Liver (tissue), 7 donors: ENCODE measurements at regions not wholly inside any gene's neighbourhood (a gene's known extent, or its start where the extent isn't known, plus 50 kb on each side); places are given as distances from the start of the nearest gene placed in this dataset.

ENCODE experiments used
- DNase-seq: peaks from one replicate; pipeline ENCODE4 v3.0.0-alpha.2; 2017; ENCODE audit warnings: low spot score
- H3K27ac ChIP-seq, 2 donors: one replicate each; pipeline ENCODE4 v1.7.0; 2013; ENCODE audit warnings: inconsistent platforms in 2 of 2, low read length in 2 of 2, control low read depth in 1 of 2, low read depth in 1 of 2, mild to moderate bottlenecking in 1 of 2
- H3K27me3 ChIP-seq, 4 donors: one replicate each; pipeline versions ENCODE4 v1.6.1 to v1.7.0; 2013; ENCODE audit warnings: low read length in 3 of 4, inconsistent platforms in 1 of 4, mild to moderate bottlenecking in 1 of 4, moderate library complexity in 1 of 4; ENCODE audit not compliant: control insufficient read depth in 4 of 4, insufficient read depth in 4 of 4
- H3K36me3 ChIP-seq, 4 donors: one replicate each; pipeline versions ENCODE4 v1.6.1 to v1.7.0; 2013; ENCODE audit warnings: low read length in 3 of 4, mild to moderate bottlenecking in 3 of 4, low read depth in 1 of 4, moderate library complexity in 1 of 4; ENCODE audit not compliant: control insufficient read depth in 4 of 4, insufficient read depth in 3 of 4
- H3K4me1 ChIP-seq, 4 donors: one replicate each; pipeline versions ENCODE4 v1.6.1 to v1.7.0; 2013; ENCODE audit warnings: low read length in 3 of 4, mild to moderate bottlenecking in 3 of 4, moderate library complexity in 1 of 4; ENCODE audit not compliant: control insufficient read depth in 4 of 4, insufficient read depth in 4 of 4
- H3K4me3 ChIP-seq, 3 donors: one replicate each; pipeline versions ENCODE4 v1.6.1 to v1.7.0; 2013; ENCODE audit warnings: low read length in 3 of 3, control low read depth in 1 of 3, low read depth in 1 of 3, mild to moderate bottlenecking in 1 of 3
- H3K9ac ChIP-seq, 2 donors: one replicate each; pipeline ENCODE4 v1.7.0; 2013; ENCODE audit warnings: low read length in 2 of 2, mild to moderate bottlenecking in 2 of 2, moderate library complexity in 2 of 2, control low read depth in 1 of 2, low read depth in 1 of 2
- H3K9me3 ChIP-seq, 4 donors: one replicate each; pipeline versions ENCODE4 v1.6.1 to v1.7.0; 2013; ENCODE audit warnings: low read length in 3 of 4; ENCODE audit not compliant: control insufficient read depth in 4 of 4
- EGR1 ChIP-seq, 2 donors: IDR thresholded peaks; 2 replicates each; pipeline ENCODE4 v1.6.1; 2016 to 2018; ENCODE audit warnings: antibody characterized with exemption in 2 of 2, low read depth in 2 of 2
- FOXA1 ChIP-seq: IDR thresholded peaks from 2 replicates; pipeline ENCODE4 v1.6.1; 2016; ENCODE audit warnings: antibody characterized with exemption
- FOXA2 ChIP-seq: IDR thresholded peaks from 2 replicates; pipeline ENCODE4 v1.6.1; 2016; ENCODE audit warnings: antibody characterized with exemption
- GABPA ChIP-seq, 2 donors: IDR thresholded peaks in 1 of 2; conservative IDR thresholded peaks in 1 of 2; 2 replicates each; pipeline ENCODE4 v1.6.1; 2016; ENCODE audit warnings: antibody characterized with exemption in 2 of 2, mild to moderate bottlenecking in 1 of 2, moderate library complexity in 1 of 2
- HNF4A ChIP-seq, 2 donors: conservative IDR thresholded peaks; 2 replicates each; pipeline ENCODE4 v1.6.1; 2016; ENCODE audit warnings: antibody characterized with exemption in 2 of 2, mild to moderate bottlenecking in 2 of 2
- HNF4G ChIP-seq: IDR thresholded peaks from 2 replicates; pipeline ENCODE4 v1.6.1; 2016; ENCODE audit warnings: antibody characterized with exemption
- RAD21 ChIP-seq, 2 donors: IDR thresholded peaks; 2 replicates each; pipeline ENCODE4 v1.6.1; 2016; ENCODE audit warnings: antibody characterized with exemption in 2 of 2, mild to moderate bottlenecking in 2 of 2
- SP1 ChIP-seq: IDR thresholded peaks from 2 replicates; pipeline ENCODE4 v1.6.1; 2018; ENCODE audit warnings: antibody characterized with exemption, mild to moderate bottlenecking
- WGBS: extraction: QIAGEN DNeasy Blood & Tissue Kit; methylation state at CpG from one replicate; pipeline ENCODE4 v1.1.7; 2013; 5-methylcytosine and 5-hydroxymethylcytosine counted together
- TF ChIP-seq, protein P1 (sequence below): IDR thresholded peaks from 2 replicates; pipeline ENCODE4 v1.6.1; 2016; ENCODE audit warnings: antibody characterized with exemption
- TF ChIP-seq, protein P2 (sequence below): IDR thresholded peaks from 2 replicates; pipeline ENCODE4 v1.6.1; 2016; ENCODE audit warnings: antibody characterized with exemption
- TF ChIP-seq, protein P3 (sequence below): IDR thresholded peaks from 2 replicates; pipeline ENCODE4 v1.6.1; 2016; ENCODE audit warnings: antibody characterized with exemption, mild to moderate bottlenecking
- TF ChIP-seq, protein P4 (sequence below): IDR thresholded peaks from 2 replicates; pipeline ENCODE4 v1.6.1; 2016; ENCODE audit warnings: antibody characterized with exemption
- donor health status: healthy.
- donor health status: healthy.
- donor health status: healthy.
- donor health status: healthy.

DNA sequence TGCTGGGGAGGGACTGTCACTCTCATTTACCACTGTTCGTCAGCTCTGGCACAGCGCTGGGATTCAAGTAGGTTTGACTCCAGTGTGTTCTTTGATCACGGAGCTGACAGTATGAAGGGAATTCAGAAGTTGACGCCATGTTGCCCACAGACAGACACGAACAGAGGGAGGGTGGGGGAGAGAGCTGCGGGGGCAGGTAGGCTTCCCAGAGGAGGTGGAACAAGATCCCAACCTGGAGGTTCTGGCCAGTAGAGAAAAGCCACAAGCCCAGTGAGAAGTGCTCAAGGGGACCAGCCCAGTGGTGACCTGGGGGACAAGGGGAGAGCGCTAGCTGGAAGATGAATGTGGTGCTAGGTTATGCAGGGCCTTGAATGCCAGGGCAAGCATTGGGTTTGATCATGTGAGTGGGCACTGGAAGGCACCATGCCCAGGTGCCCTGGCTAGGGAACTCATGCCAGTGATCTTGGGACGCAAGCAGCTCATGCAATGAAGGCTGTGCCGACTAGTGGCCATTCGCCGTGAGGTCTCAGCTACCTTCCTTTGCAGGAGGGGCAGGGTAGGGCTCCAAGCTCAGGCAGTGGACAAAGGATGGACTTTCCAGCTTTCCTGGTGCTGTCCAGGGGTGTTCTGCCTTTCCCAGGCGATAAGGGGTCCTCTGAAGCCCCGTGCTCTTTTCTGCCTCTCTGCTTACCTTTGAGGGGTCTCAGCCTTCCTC is 50.4 kb upstream of the APCDD1L start:
- Histone ChIP-seq H3K9me3 (no peaks in the 10 kb centered on the region), H3K9ac (no peak overlapping the region), H3K27me3 (no peaks in the 10 kb centered on the region), H3K4me1 (no peaks in the 10 kb centered on the region), H3K27ac (no peak overlapping the region), H3K36me3 (no peaks in the 10 kb centered on the region), H3K4me3 (no peak overlapping the region)
- DNase-seq, result no peak
- TF ChIP-seq, protein P1, sequence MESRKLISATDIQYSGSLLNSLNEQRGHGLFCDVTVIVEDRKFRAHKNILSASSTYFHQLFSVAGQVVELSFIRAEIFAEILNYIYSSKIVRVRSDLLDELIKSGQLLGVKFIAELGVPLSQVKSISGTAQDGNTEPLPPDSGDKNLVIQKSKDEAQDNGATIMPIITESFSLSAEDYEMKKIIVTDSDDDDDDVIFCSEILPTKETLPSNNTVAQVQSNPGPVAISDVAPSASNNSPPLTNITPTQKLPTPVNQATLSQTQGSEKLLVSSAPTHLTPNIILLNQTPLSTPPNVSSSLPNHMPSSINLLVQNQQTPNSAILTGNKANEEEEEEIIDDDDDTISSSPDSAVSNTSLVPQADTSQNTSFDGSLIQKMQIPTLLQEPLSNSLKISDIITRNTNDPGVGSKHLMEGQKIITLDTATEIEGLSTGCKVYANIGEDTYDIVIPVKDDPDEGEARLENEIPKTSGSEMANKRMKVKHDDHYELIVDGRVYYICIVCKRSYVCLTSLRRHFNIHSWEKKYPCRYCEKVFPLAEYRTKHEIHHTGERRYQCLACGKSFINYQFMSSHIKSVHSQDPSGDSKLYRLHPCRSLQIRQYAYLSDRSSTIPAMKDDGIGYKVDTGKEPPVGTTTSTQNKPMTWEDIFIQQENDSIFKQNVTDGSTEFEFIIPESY, result no peak
- TF ChIP-seq SP1, result no peak
- TF ChIP-seq FOXA2, result no peak
- TF ChIP-seq, protein P2, sequence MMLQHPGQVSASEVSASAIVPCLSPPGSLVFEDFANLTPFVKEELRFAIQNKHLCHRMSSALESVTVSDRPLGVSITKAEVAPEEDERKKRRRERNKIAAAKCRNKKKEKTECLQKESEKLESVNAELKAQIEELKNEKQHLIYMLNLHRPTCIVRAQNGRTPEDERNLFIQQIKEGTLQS, result no peak
- TF ChIP-seq, protein P3, sequence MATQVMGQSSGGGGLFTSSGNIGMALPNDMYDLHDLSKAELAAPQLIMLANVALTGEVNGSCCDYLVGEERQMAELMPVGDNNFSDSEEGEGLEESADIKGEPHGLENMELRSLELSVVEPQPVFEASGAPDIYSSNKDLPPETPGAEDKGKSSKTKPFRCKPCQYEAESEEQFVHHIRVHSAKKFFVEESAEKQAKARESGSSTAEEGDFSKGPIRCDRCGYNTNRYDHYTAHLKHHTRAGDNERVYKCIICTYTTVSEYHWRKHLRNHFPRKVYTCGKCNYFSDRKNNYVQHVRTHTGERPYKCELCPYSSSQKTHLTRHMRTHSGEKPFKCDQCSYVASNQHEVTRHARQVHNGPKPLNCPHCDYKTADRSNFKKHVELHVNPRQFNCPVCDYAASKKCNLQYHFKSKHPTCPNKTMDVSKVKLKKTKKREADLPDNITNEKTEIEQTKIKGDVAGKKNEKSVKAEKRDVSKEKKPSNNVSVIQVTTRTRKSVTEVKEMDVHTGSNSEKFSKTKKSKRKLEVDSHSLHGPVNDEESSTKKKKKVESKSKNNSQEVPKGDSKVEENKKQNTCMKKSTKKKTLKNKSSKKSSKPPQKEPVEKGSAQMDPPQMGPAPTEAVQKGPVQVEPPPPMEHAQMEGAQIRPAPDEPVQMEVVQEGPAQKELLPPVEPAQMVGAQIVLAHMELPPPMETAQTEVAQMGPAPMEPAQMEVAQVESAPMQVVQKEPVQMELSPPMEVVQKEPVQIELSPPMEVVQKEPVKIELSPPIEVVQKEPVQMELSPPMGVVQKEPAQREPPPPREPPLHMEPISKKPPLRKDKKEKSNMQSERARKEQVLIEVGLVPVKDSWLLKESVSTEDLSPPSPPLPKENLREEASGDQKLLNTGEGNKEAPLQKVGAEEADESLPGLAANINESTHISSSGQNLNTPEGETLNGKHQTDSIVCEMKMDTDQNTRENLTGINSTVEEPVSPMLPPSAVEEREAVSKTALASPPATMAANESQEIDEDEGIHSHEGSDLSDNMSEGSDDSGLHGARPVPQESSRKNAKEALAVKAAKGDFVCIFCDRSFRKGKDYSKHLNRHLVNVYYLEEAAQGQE, result no peak
- no peak for TF ChIP-seq HNF4G
- no peak for TF ChIP-seq FOXA1
- no peak for TF ChIP-seq HNF4A (conservative IDR thresholded peaks at IDR 0.05)
- TF ChIP-seq RAD21 (IDR thresholded peaks at IDR 0.05), result no peak
- TF ChIP-seq GABPA (IDR thresholded peaks at IDR 0.05 in 1 of 2, conservative IDR thresholded peaks at IDR 0.05 in 1 of 2), result no peak
- TF ChIP-seq, protein P4, sequence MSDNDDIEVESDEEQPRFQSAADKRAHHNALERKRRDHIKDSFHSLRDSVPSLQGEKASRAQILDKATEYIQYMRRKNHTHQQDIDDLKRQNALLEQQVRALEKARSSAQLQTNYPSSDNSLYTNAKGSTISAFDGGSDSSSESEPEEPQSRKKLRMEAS, result no peak
- no peak for TF ChIP-seq EGR1 (IDR thresholded peaks at IDR 0.05; ENCODE audit: low read depth in 2 of 2)
- 90% methylated on average over 13 of the region's 13 CpGs for WGBS
